HepG2 (cell line): ENCODE measurements at regions not wholly inside any gene's neighbourhood (a gene's known extent, or its start where the extent isn't known, plus 50 kb on each side); places are given as distances from the start of the nearest gene placed in this dataset.

Experiments
- ARNTL ChIP-seq: sonication (generic); formaldehyde crosslinking; IDR thresholded peaks from 2 replicates; pipeline ENCODE4 v1.4.0; 2020; ENCODE audit warnings: mild to moderate bottlenecking, missing genetic modification reagents
- BHLHE40 ChIP-seq: IDR thresholded peaks from 2 replicates; pipeline ENCODE4 v1.6.1; 2011; ENCODE audit warnings: low read length, improper control_type of control experiment
- HOXA3 ChIP-seq: sonication (generic); formaldehyde crosslinking; IDR thresholded peaks from 2 replicates; pipeline ENCODE4 v1.5.0; 2020; ENCODE audit warnings: missing genetic modification reagents
- HOXD1 ChIP-seq: sonication (generic); formaldehyde crosslinking; IDR thresholded peaks from 2 replicates; pipeline ENCODE4 v1.5.0; 2020; ENCODE audit warnings: missing genetic modification reagents
- NR3C1 ChIP-seq: sonication (generic); formaldehyde crosslinking; IDR thresholded peaks from 2 replicates; pipeline ENCODE4 v1.4.0; 2020; ENCODE audit warnings: missing genetic modification reagents
- REST ChIP-seq, 2 experiments: IDR thresholded peaks; 2 replicates each; pipeline ENCODE4 v1.6.1; 2011 to 2012; ENCODE audit warnings: low read length in 2 of 2, borderline replicate concordance in 1 of 2, low read depth in 1 of 2, mild to moderate bottlenecking in 1 of 2, moderate library complexity in 1 of 2
- RXRB ChIP-seq: IDR thresholded peaks from 2 replicates; pipeline ENCODE4 v1.6.1; 2016; ENCODE audit warnings: borderline replicate concordance, missing genetic modification reagents, missing compliant biosample characterization
- SIX4 ChIP-seq: sonication (generic); formaldehyde crosslinking; IDR thresholded peaks from 2 replicates; pipeline ENCODE4 v1.4.0; 2020; ENCODE audit warnings: missing genetic modification reagents
- SP5 ChIP-seq: IDR thresholded peaks from 2 replicates; pipeline ENCODE4 v1.6.1; 2016; ENCODE audit warnings: low read depth, borderline replicate concordance
- TSC22D2 ChIP-seq: sonication (generic); formaldehyde crosslinking; IDR thresholded peaks from 2 replicates; pipeline ENCODE4 v1.5.1; 2020; ENCODE audit warnings: missing genetic modification reagents, mild to moderate bottlenecking, borderline replicate concordance
- YEATS4 ChIP-seq: sonication (generic); formaldehyde crosslinking; IDR thresholded peaks from 2 replicates; pipeline ENCODE4 v1.4.0; 2020; ENCODE audit warnings: missing genetic modification reagents, borderline replicate concordance
- ZMYM4 ChIP-seq: sonication (generic); formaldehyde crosslinking; IDR thresholded peaks from 2 replicates; pipeline ENCODE4 v1.8.1; 2023; ENCODE audit warnings: mild to moderate bottlenecking, missing genetic modification reagents
- ZNF121 ChIP-seq: sonication (generic); formaldehyde crosslinking; IDR thresholded peaks from 2 replicates; pipeline ENCODE4 v1.5.0; 2020; ENCODE audit warnings: mild to moderate bottlenecking, missing genetic modification reagents
- ZNF124 ChIP-seq: sonication (generic); formaldehyde crosslinking; IDR thresholded peaks from 2 replicates; pipeline ENCODE4 v1.4.0; 2020; ENCODE audit warnings: missing genetic modification reagents
- ZNF337 ChIP-seq: sonication (generic); formaldehyde crosslinking; IDR thresholded peaks from 2 replicates; pipeline ENCODE4 v1.5.1; 2020; ENCODE audit warnings: missing genetic modification reagents, low read depth, mild to moderate bottlenecking, borderline replicate concordance
- ZNF646 ChIP-seq: sonication (generic); formaldehyde crosslinking; IDR thresholded peaks from 2 replicates; pipeline ENCODE4 v1.9.0; 2021; ENCODE audit warnings: mild to moderate bottlenecking, missing genetic modification reagents
- ZNF800 ChIP-seq: sonication (generic); formaldehyde crosslinking; IDR thresholded peaks from 2 replicates; pipeline ENCODE4 v1.4.0; 2020; ENCODE audit warnings: missing genetic modification reagents

GRCh38 chr2:216571178-216571908 is 61.9 kb upstream of the IGFBP2 start (continued):
- peak; percentile 80; the same call in 1 of the 2 replicates for TF ChIP-seq RXRB
- peak; percentile 61; the same call in 1 of the 2 replicates for TF ChIP-seq YEATS4 (CRISPR knock-in tag)
- no peak for TF ChIP-seq NR3C1
- peak; percentile 86; the same call in 1 of the 2 replicates for TF ChIP-seq ZNF646 (CRISPR knock-in tag)
- peak; percentile 76; the same call in 1 of the 2 replicates for TF ChIP-seq HOXA3
- peak; percentile 67; the same call in 1 of the 2 replicates for TF ChIP-seq ARNTL (CRISPR knock-in tag)
- TF ChIP-seq REST (IDR thresholded peaks at IDR 0.05; ENCODE audit: borderline replicate concordance in 1 of 2, low read depth in 1 of 2, low read length in 2 of 2): peak in 1 of 2 experiments; percentile 35; a peak in 1 of 4 replicates
- peak; percentile 70 for TF ChIP-seq BHLHE40
- TF ChIP-seq ZNF124 (CRISPR knock-in tag): peak; percentile 92
- TF ChIP-seq TSC22D2 (CRISPR knock-in tag): no peak
- TF ChIP-seq ZNF800 (CRISPR knock-in tag): peak; percentile 89; the same call in 1 of the 2 replicates
- no peak for TF ChIP-seq ZNF337 (CRISPR knock-in tag)
- peak; percentile 58; the same call in 1 of the 2 replicates for TF ChIP-seq SP5 (CRISPR knock-in tag)
- 0 out of 2 replicates have a peak, but pooled peaks have one; percentile 13 for TF ChIP-seq ZNF121 (CRISPR knock-in tag)
- peak; percentile 77 for TF ChIP-seq ZMYM4 (CRISPR knock-in tag)
- TF ChIP-seq HOXD1 (CRISPR knock-in tag): peak; percentile 35; the same call in 1 of the 2 replicates
- 0 out of 2 replicates have a peak, but pooled peaks have one; percentile 29 for TF ChIP-seq SIX4 (CRISPR knock-in tag)
